Vagina (tissue), 2 donors: ENCODE measurements at regions not wholly inside any gene's neighbourhood (a gene's known extent, or its start where the extent isn't known, plus 50 kb on each side); places are given as distances from the start of the nearest gene placed in this dataset.

ENCODE experiments used
- DNase-seq, 2 donors: peaks; one replicate each; pipeline ENCODE4 v3.0.0-alpha.2; 2017; ENCODE audit errors: extremely low spot score in 2 of 2
- H3K27ac ChIP-seq: fragments of 200-600 bp; sonication (generic); one replicate; pipeline ENCODE4 v1.5.1; 2019
- H3K27me3 ChIP-seq: fragments of 200-600 bp; sonication (generic); one replicate; pipeline ENCODE4 v1.5.1; 2019
- H3K36me3 ChIP-seq, 2 donors: fragments of 200-600 bp; sonication (generic); one replicate each; pipeline ENCODE4 v1.5.1; 2017 to 2019
- H3K4me1 ChIP-seq: fragments of 200-600 bp; sonication (generic); one replicate; pipeline ENCODE4 v1.5.1; 2019
- H3K4me3 ChIP-seq, 2 donors: fragments of 200-600 bp; sonication (generic); 1 replicate in 1 of 2; 2 replicates in 1 of 2; pipeline ENCODE4 v1.5.1; 2016 to 2019
- H3K9me3 ChIP-seq: fragments of 200-600 bp; sonication (generic); one replicate; pipeline ENCODE4 v1.5.1; 2019
- POLR2A ChIP-seq, 2 donors: fragments of 450-650 bp; IDR thresholded peaks; one replicate each; pipeline ENCODE4 v1.6.1; 2017; ENCODE audit warnings: antibody characterized with exemption in 2 of 2, mild to moderate bottlenecking in 2 of 2, moderate library complexity in 2 of 2
- POLR2AphosphoS5 ChIP-seq, 2 donors: sonication (generic); formaldehyde crosslinking; IDR thresholded peaks; one replicate each; pipeline ENCODE4 v1.9.0; 2017; ENCODE audit warnings: antibody characterized with exemption in 2 of 2, mild to moderate bottlenecking in 2 of 2, low read depth in 1 of 2; ENCODE audit not compliant: insufficient read depth in 1 of 2
- intact Hi-C: fragments of 100-400 bp; cut with DNase I; formaldehyde crosslinking; loops from one replicate; pipeline ENCODE4 v1.15.1; 2023
- TF ChIP-seq, protein P1 (sequence below), 3 experiments: fragments of 450-650 bp in 2 of 3; fragments of 200-600 bp in 1 of 3; sonication (generic) in 1 of 3; IDR thresholded peaks; one replicate each; pipeline ENCODE4 v1.5.1; 2017 to 2019; ENCODE audit warnings: antibody characterized with exemption in 3 of 3, mild to moderate bottlenecking in 2 of 3, moderate library complexity in 2 of 3

DNA sequence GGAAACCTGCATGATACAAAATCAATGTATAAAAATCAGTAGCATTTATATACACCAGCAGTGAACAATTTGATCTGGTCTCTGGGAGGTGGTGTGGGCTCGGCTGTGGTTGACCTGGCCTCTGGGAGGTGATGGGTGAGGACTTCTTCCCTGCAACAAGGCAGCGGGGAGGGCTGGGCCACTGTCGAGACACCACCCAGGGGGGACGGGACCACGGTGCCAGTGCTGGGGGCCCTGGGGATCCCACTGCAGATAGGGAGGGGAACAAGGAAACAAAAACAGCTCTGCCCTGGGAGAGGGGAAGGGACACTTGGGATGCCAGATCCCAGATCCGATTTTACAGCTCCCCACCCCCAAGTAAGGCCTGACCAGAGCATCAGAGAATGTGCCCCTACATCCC is 189.6 kb upstream of the SFSWAP start:
- no peak for TF ChIP-seq POLR2AphosphoS5 (IDR thresholded peaks at IDR 0.05; ENCODE audit: insufficient read depth in 1 of 2, low read depth in 1 of 2)
- no peak for TF ChIP-seq POLR2A (IDR thresholded peaks at IDR 0.05)
- TF ChIP-seq, protein P1, sequence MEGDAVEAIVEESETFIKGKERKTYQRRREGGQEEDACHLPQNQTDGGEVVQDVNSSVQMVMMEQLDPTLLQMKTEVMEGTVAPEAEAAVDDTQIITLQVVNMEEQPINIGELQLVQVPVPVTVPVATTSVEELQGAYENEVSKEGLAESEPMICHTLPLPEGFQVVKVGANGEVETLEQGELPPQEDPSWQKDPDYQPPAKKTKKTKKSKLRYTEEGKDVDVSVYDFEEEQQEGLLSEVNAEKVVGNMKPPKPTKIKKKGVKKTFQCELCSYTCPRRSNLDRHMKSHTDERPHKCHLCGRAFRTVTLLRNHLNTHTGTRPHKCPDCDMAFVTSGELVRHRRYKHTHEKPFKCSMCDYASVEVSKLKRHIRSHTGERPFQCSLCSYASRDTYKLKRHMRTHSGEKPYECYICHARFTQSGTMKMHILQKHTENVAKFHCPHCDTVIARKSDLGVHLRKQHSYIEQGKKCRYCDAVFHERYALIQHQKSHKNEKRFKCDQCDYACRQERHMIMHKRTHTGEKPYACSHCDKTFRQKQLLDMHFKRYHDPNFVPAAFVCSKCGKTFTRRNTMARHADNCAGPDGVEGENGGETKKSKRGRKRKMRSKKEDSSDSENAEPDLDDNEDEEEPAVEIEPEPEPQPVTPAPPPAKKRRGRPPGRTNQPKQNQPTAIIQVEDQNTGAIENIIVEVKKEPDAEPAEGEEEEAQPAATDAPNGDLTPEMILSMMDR (IDR thresholded peaks at IDR 0.05): no peak
- no peak for DNase-seq
- Histone ChIP-seq H3K4me1 (no peaks in the 10 kb centered on the region), H3K9me3 (no peaks in the 10 kb centered on the region), H3K4me3 (no peak overlapping the region), H3K36me3 (no peaks in the 10 kb centered on the region), H3K27me3 (no peaks in the 10 kb centered on the region), H3K27ac (no peak overlapping the region)
- intact Hi-C loops: no loop called here

DNA sequence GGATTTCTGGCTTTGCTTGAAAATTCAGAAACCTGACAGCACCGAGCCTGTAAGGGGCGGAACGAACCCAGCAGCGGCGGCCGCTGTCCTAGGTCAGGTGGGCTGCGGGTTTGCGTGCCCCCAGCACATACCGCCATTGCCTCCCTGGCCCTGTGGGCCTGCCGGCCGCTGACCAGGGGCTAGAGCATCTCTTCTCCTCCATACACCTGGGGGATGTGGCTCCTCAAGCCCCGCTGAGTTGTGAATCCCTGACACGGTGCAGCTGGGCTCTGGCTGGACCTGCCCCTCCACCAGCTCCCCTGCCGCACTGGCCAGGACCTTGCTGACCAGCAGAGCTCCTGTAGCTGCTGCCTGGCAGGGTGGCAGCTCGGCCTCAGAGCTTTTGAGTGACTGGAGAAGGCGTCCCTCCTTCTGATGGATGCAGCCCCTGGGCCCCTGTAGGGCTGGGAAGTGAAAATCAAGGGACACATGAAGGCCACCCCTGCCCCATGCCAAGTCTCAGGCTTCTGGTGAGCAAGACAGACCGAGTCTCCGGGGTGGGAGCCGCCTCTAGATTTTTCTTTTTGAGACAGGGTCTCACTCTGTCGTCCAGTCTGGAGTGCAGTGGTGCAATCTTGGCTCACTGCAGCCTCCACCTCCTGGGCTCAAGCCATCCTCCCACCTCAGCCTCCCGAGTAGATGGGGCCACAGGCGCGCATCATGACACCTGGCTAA is 184.9 kb upstream of the SFSWAP start:
- intact Hi-C loops: no loop called here
- DNase-seq: no peak
- no peaks in the 10 kb centered on the region for H3K4me1 ChIP-seq
- no peaks in the 10 kb centered on the region for H3K36me3 ChIP-seq
- H3K9me3 ChIP-seq: no peaks in the 10 kb centered on the region
- TF ChIP-seq POLR2AphosphoS5 (IDR thresholded peaks at IDR 0.05; ENCODE audit: insufficient read depth in 1 of 2, low read depth in 1 of 2): no peak
- no peaks in the 10 kb centered on the region for H3K27me3 ChIP-seq
- no peak overlapping the region for H3K4me3 ChIP-seq
- H3K27ac ChIP-seq: no peak overlapping the region

DNA sequence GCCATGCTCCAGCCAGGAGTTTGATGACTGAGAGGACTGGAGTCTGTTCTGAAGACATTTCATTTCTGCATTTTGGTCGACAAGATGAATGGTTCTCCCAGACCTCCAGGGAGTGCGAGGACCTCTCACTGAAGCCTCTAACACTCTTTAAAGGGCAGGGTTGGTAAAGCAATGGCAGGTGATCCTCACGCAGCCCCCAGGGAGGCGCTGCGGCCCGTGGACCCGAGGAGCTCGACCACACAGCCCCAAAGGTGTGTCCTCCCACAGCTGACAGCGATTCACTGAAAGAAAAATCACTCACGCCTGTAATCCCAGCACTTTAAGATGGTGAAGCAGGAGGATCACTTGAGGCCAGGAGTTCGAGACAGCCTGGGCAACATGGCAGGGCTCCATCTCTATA is 183.8 kb upstream of the SFSWAP start:
- no peaks in the 10 kb centered on the region for H3K9me3 ChIP-seq

DNA sequence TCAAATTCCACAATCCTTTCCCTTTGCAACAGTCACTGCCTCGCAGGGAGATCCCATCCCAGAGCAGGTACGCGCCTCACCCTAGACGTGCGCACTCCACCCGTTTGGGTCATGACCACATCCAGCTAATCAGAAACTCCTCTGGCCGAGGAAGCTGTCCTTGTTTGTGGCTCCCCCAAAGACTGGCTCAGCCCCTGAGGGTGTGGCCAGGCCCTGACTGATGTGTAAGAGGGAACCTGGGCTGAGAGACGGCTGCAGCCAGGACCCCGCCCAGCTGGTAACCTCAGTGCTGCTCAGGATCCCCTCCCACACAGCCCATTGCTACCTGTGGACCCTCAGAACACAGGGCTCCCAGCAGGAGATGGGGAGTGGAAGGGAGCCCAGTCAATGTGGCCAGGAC is 183.2 kb upstream of the SFSWAP start:
- H3K27me3 ChIP-seq: no peaks in the 10 kb centered on the region

More for the DNA sequence above, 183.8 kb upstream of the SFSWAP start:
- intact Hi-C loops: no loop called here
- no peaks in the 10 kb centered on the region for H3K27me3 ChIP-seq
- no peak overlapping the region for H3K27ac ChIP-seq
- TF ChIP-seq POLR2A (IDR thresholded peaks at IDR 0.05) (no peak), POLR2AphosphoS5 (IDR thresholded peaks at IDR 0.05; ENCODE audit: insufficient read depth in 1 of 2, low read depth in 1 of 2) (no peak)
- TF ChIP-seq, protein P1 (IDR thresholded peaks at IDR 0.05): no peak
- H3K4me3 ChIP-seq: no peak overlapping the region
- no peaks in the 10 kb centered on the region for H3K4me1 ChIP-seq
- DNase-seq: no peak
- H3K36me3 ChIP-seq: no peaks in the 10 kb centered on the region

DNA sequence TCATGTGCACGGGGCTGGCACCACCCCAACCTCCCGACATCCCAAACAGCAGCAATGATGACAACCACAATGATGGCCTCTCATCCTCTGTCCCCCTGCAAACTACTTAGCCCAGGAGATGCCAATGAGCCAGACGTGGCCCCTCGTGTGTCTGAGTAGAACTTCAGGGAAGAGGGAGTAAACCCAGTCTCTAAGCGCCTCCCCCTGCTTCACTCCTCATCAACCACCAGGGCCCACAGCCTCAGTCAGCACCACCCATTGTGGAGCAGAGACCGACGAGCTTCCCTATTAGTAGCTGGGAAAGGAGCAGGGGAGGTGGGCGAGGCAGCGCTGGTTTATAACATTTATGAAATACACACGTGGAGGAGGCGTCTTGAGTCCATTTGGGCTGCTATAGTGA is 182.7 kb upstream of the SFSWAP start:
- H3K27ac ChIP-seq: no peak overlapping the region
- intact Hi-C loops: no loop called here
- no peaks in the 10 kb centered on the region for H3K4me1 ChIP-seq
- TF ChIP-seq POLR2A (IDR thresholded peaks at IDR 0.05): no peak
- TF ChIP-seq POLR2AphosphoS5 (IDR thresholded peaks at IDR 0.05; ENCODE audit: insufficient read depth in 1 of 2, low read depth in 1 of 2): no peak
- TF ChIP-seq, protein P1 (IDR thresholded peaks at IDR 0.05): no peak
- H3K36me3 ChIP-seq: no peaks in the 10 kb centered on the region
- no peaks in the 10 kb centered on the region for H3K9me3 ChIP-seq
- no peak for DNase-seq
- no peaks in the 10 kb centered on the region for H3K27me3 ChIP-seq
- H3K4me3 ChIP-seq: no peak overlapping the region

More for the DNA sequence above, 183.2 kb upstream of the SFSWAP start:
- DNase-seq: no peak
- intact Hi-C loops: no loop called here
- Histone ChIP-seq H3K27ac (no peak overlapping the region), H3K4me3 (no peak overlapping the region), H3K4me1 (no peaks in the 10 kb centered on the region), H3K36me3 (no peaks in the 10 kb centered on the region), H3K9me3 (no peaks in the 10 kb centered on the region)
- TF ChIP-seq POLR2A (IDR thresholded peaks at IDR 0.05): no peak
- no peak for TF ChIP-seq POLR2AphosphoS5 (IDR thresholded peaks at IDR 0.05; ENCODE audit: insufficient read depth in 1 of 2, low read depth in 1 of 2)
- TF ChIP-seq, protein P1 (IDR thresholded peaks at IDR 0.05): no peak
